PFSK-1 (cell line): ENCODE measurements at regions not wholly inside any gene's neighbourhood (a gene's known extent, or its start where the extent isn't known, plus 50 kb on each side); places are given as distances from the start of the nearest gene placed in this dataset.

ENCODE experiments used
- FOXP2 ChIP-seq: optimal IDR thresholded peaks from 2 replicates; pipeline ENCODE3; 2011; ENCODE audit warnings: borderline replicate concordance, control low read depth, inconsistent platforms; ENCODE audit not compliant: insufficient read depth; ENCODE audit errors: extremely low read length, extremely low read depth
- POLR2AphosphoS5 ChIP-seq: IDR thresholded peaks from 2 replicates; pipeline ENCODE4 v1.6.1; 2012; ENCODE audit warnings: low read depth, mild to moderate bottlenecking, control low read depth, low read length, moderate library complexity
- TAF1 ChIP-seq: IDR thresholded peaks from 2 replicates; pipeline ENCODE4 v1.6.1; 2012; ENCODE audit warnings: low read length, control low read depth, borderline replicate concordance; ENCODE audit not compliant: insufficient read depth
- TF ChIP-seq, protein P1 (sequence below), 2 experiments: IDR thresholded peaks; 2 replicates each; pipeline versions ENCODE4 v1.6.1 to v1.8.0; 2011 to 2012; ENCODE audit warnings: low read depth in 2 of 2, low read length in 2 of 2, control low read depth in 1 of 2, inconsistent platforms in 1 of 2, mild to moderate bottlenecking in 1 of 2, moderate library complexity in 1 of 2; ENCODE audit not compliant: insufficient read depth in 1 of 2

DNA sequence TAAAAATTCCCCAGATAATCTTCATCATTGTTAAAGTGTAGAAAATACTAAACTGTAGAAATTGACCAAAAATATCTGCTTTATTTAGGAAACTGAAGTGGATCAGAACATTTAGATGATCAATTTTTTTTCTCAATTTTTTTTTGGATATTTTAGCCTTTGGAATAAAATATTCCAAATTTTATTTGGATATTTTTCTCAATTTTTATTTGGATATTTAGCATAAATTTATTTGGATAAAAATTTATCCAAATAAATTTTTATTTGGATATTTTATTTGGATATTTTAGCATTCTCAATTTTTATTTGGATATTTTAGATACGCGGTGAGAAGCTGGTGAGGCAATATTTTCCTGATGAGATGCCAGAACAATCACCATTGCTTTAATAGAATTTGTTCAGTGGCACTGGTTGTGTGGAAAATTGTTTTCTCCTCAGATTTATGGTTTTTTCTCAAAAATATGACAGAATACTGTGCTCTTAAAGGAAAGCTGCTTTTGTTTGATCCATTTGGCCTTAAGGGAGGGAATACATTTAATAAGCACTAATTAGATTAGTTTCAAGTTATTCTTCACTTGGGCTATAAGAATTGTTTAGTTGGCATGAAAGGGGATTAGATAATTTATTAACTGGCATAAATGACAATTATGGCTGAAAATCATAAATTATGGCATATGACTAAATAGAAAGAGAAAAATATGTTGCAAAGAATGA is 470.1 kb downstream of the MFSD1 start:
- TF ChIP-seq, protein P1, sequence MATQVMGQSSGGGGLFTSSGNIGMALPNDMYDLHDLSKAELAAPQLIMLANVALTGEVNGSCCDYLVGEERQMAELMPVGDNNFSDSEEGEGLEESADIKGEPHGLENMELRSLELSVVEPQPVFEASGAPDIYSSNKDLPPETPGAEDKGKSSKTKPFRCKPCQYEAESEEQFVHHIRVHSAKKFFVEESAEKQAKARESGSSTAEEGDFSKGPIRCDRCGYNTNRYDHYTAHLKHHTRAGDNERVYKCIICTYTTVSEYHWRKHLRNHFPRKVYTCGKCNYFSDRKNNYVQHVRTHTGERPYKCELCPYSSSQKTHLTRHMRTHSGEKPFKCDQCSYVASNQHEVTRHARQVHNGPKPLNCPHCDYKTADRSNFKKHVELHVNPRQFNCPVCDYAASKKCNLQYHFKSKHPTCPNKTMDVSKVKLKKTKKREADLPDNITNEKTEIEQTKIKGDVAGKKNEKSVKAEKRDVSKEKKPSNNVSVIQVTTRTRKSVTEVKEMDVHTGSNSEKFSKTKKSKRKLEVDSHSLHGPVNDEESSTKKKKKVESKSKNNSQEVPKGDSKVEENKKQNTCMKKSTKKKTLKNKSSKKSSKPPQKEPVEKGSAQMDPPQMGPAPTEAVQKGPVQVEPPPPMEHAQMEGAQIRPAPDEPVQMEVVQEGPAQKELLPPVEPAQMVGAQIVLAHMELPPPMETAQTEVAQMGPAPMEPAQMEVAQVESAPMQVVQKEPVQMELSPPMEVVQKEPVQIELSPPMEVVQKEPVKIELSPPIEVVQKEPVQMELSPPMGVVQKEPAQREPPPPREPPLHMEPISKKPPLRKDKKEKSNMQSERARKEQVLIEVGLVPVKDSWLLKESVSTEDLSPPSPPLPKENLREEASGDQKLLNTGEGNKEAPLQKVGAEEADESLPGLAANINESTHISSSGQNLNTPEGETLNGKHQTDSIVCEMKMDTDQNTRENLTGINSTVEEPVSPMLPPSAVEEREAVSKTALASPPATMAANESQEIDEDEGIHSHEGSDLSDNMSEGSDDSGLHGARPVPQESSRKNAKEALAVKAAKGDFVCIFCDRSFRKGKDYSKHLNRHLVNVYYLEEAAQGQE (IDR thresholded peaks at IDR 0.05; ENCODE audit: insufficient read depth in 1 of 2, low read depth in 2 of 2, low read length in 2 of 2): no peak
- TF ChIP-seq TAF1 (no peak), FOXP2 (no peak), POLR2AphosphoS5 (no peak)
